ENCODE measurements at regions not wholly inside any gene's neighbourhood (a gene's known extent, or its start where the extent isn't known, plus 50 kb on each side); places are given as distances from the start of the nearest gene placed in this dataset.

GRCh38 chr16:16881814-16882213, 502.9 kb downstream of the NPIPA7 start:
- no peak for DNase-seq (ENCODE audit: low read depth)
- H3K4me3 ChIP-seq (ENCODE audit: low read depth, low read length): no peak overlapping the region
- no peak for TF ChIP-seq CTCF (conservative IDR thresholded peaks at IDR 0.05; ENCODE audit: low read depth, low read length)

- TF ChIP-seq CTCF (conservative IDR thresholded peaks at IDR 0.05; ENCODE audit: low read depth, low read length): no peak
- no peak overlapping the region for H3K4me3 ChIP-seq (ENCODE audit: low read depth, low read length)
- no peak for DNase-seq (ENCODE audit: low read depth)
Measured at GRCh38 chr16:16882766-16883165, 503.8 kb downstream of the NPIPA7 start.

- no peak overlapping the region for H3K4me3 ChIP-seq (ENCODE audit: low read depth, low read length)
- TF ChIP-seq CTCF (conservative IDR thresholded peaks at IDR 0.05; ENCODE audit: low read depth, low read length): no peak
- DNase-seq (ENCODE audit: low read depth): no peak
Measured at GRCh38 chr16:16884451-16884850, 505.5 kb downstream of the NPIPA7 start.

GRCh38 chr16:16887193-16887592, 508.3 kb downstream of the NPIPA7 start:
- TF ChIP-seq CTCF (conservative IDR thresholded peaks at IDR 0.05; ENCODE audit: low read depth, low read length): no peak
- no peak for DNase-seq (ENCODE audit: low read depth)

GRCh38 chr16:16890964-16891363, 512.0 kb downstream of the NPIPA7 start:
- no peak for DNase-seq (ENCODE audit: low read depth)
- no peak overlapping the region for H3K4me3 ChIP-seq (ENCODE audit: low read depth, low read length)
- TF ChIP-seq CTCF (conservative IDR thresholded peaks at IDR 0.05; ENCODE audit: low read depth, low read length): no peak

More at GRCh38 chr16:16887193-16887592, 508.3 kb downstream of the NPIPA7 start:
- H3K4me3 ChIP-seq (ENCODE audit: low read depth, low read length): no peak overlapping the region

GRCh38 chr16:16904601-16905000, 525.7 kb downstream of the NPIPA7 start:
- H3K4me3 ChIP-seq (ENCODE audit: low read depth, low read length): no peak overlapping the region
- no peak for TF ChIP-seq CTCF (conservative IDR thresholded peaks at IDR 0.05; ENCODE audit: low read depth, low read length)
- DNase-seq (ENCODE audit: low read depth): no peak

- no peak for TF ChIP-seq CTCF (conservative IDR thresholded peaks at IDR 0.05; ENCODE audit: low read depth, low read length)
- no peak overlapping the region for H3K4me3 ChIP-seq (ENCODE audit: low read depth, low read length)
- DNase-seq (ENCODE audit: low read depth): no peak
Measured at GRCh38 chr16:16905850-16906249, 526.9 kb downstream of the NPIPA7 start.

Data from choroid plexus epithelial cell (primary cell).